NCI-H526 (cell line): ENCODE measurements at regions not wholly inside any gene's neighbourhood (a gene's known extent, or its start where the extent isn't known, plus 50 kb on each side); places are given as distances from the start of the nearest gene placed in this dataset.
"Not testable (repeated sequence)": the region's sequence is repeated elsewhere in the genome, so short reads cannot be mapped to it uniquely, and the experiment has no call there.

Experiments
- DNase-seq, 2 experiments: peaks; one replicate each; lab custom pipeline; 2025; lab: John Stamatoyannopoulos, UW

DNA sequence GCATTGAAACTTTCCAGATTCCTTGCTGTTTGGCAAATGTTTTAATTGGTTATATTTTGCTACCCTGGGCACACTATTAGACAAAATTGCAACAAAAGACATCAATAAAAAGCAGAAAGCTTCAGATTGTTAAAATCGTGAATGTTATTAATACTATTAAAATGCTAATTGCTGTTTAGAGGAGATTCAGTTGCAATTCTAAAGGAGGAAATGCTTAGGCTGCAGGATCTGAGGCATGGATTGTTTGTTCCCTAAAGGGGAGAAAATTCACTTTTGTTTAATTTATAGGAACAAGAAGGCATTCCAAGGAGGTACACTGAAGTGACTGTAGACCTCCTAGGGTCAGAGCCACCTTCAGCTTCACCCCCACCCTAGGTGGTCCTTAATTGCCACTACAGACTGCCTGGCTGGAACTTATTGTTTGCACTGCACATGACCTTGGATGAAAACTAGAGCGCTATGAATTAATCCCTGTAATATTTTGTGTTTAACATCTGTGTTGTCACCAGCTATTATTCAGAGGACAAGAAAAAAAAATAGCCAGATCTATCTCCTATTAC is 1266.9 kb upstream of the ADGRL2 start:
- no peak for DNase-seq

DNA sequence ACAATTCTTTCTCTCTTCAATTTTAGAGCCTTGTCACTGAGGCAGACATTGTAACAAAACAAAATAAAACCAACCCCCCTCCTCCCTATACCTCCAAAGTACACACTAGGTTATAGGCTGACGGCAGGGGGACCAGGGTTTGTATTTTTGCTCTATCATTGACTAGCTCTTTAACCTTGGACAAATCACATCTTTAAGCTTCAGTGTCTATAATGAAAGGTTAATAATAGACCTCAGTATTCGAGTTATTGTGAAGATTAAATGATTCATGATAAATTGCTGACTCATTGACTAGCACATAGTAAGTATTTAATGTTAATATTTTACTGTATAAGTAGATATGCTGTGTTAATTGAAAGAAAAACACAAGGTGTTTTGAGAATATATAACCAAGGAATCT is 1267.6 kb upstream of the ADGRL2 start:
- no peak for DNase-seq

DNA sequence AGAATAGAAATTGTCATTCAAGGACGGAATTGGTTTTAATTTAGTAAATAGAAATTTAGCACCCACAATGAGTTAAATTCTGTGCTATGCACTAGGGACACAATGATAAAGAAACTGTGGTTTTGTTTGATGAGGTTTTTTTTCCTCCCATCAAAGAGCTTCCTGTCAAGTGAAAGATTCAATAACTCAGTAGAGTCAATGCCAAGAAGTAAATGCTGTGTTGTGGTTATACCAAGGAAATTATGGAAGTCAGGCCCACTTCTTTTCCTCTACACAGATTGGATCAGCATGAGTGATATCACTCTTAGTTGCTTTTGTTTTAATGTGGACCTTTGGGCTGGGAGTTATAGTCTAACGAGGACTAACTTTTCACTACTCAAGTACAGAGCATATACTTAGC is 1269.6 kb upstream of the ADGRL2 start:
- DNase-seq = no peak

DNA sequence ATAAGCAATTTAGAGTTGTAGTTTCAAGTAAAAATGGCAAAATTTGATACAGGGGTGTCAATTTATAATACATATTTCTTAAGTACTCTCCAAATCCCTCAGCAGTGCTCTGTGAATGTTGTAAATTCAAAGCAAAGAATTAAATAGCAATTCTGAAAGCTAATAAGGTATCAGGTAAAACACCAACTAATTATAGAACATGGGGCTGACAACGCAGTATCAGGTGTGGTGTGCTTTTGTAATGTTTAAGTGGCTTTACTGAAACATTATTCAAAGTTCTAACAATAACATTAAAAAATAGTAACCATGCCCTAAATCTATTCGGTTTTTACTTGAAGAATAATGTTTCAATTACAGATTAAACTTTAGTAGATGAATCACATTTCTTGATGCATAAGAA is 1271.2 kb upstream of the ADGRL2 start:
- no peak for DNase-seq

DNA sequence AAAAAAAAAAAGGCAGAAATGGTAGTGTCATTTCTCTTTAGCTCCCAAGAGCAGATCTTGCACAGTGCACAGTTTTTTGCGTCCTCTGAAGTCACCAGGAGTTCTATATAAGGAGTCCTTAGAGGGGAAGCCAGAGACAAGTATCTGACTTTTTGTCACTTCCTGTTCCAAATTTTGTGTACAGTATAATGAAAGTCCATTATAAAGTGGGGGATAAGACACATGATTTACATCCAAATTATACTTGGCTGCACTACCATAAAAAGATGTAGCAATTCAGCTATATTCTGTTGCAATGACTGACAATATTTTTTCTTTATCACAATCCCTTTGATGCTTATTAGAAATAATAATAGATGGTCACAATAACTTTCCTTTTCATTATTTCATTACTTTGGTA is 1276.9 kb upstream of the ADGRL2 start:
- DNase-seq = no peak

DNA sequence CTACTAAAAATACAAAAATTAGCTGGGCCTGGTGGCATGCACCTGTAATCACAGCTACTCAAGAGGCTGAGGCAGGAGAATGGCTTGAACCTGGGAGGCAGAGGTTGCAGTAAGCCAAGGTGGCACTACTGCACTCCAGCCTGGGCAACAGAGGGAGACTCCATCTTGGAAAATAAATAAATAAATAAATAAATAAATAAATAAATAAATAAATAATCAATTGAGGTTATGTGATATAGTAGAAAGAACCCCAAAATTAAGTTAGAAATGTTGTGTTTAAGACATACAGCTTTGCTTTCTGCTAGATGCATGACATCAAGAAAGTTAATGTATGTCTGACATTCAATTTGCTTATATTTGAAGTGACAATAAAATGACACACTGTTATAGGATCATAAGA is 1277.7 kb upstream of the ADGRL2 start:
- not testable (repeated sequence) for DNase-seq

DNA sequence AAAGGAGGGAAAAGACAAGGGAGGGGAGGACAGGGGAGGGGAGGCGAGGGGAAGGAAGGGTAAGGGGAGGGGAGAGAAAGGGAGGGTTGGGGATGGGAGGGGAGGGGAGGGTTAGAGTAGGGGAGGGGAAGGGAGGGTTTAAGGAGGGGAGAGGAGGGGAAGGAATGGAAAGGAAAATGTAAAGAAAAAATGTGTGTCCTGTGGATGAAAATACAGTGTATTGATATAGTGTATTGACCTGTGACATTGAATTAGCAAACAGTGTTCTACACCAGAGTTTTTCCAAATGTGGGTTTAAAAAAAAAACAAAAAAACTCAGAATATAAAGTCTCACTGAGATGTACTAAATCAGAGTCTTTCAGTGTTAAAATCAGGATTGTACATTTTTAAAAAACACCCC is 1279.8 kb upstream of the ADGRL2 start:
- no peak for DNase-seq

DNA sequence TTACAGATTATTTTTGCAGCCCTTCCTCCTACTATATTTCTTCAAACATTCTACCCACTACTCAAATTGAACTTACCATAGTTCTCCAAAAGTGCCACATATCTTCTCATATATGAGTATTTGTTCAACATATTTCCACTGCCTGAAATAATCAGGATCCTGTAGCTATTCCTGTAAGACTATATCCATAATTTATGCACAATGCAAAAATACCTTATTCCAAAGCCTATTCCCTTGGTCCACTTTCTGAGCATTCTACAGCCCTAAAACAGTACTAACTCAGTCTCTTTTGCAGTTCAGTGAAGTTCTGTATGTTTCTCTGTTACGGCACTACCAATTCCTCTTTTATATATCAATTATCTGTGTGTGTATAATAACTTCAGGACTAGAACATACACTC is 1283.7 kb upstream of the ADGRL2 start:
- no peak for DNase-seq

DNA sequence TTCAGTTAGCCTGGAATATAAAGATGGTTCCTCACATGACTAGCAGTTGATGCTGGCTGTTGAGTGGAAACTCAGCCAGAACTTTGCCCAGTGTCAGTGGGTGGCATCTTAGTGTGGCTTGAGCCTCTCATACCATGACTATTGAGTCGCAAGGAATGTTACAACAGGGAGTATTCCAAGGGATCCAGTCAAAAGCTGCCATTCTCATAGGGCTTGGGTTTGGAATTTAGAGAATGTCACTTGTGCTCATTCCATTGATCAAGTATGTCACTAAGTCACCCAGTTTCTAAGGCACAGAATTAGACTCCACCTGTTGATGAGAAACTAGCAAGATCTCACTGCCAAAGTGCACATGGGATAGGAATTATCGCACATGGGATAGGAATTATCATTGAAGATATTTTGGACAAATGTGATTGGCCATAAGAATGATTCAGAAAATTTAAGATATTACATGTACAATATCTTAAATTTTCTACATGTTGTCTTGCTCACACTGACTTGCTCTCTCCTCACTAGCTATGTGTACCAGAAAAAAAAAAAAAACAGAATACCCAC is 1290.7 kb upstream of the ADGRL2 start:
- no peak for DNase-seq

DNA sequence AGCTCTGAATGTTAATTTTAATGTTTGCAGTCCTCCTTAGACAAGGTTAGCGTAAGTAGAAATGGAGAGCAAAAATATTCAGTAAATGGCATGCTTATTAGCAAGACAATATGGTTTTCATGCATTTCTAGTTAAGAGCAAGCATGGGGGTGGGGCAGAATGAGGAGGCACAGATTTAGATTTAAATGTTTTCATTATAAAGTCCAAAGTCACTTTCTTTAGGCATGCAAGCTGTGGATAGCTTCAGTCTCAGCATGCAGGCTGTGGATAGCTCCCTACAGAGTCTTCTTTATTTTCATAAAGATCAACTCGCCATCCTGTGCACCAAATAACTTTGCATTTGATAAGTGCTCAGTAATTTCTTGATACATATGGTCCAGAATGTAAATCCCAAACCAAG is 1294.5 kb upstream of the ADGRL2 start:
- no peak for DNase-seq

DNA sequence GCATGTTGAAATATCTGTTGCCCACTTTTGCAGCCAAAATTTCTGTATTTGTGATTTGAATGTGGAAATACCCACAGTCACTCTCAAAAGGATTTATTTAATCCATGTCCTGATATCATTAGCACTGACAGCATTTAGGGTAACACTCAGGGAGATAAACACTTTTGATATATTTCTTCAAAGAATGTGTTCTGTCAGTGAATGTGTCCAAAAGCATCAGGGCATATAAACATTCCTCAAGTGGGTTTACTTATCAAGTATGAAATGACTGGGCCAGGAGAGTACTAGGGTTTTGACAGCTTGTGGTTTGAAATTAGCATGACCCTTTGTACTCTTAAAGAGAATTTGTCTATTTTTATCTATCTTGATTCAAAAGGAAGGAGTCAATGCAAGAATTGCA is 1302.1 kb upstream of the ADGRL2 start:
- no peak for DNase-seq

DNA sequence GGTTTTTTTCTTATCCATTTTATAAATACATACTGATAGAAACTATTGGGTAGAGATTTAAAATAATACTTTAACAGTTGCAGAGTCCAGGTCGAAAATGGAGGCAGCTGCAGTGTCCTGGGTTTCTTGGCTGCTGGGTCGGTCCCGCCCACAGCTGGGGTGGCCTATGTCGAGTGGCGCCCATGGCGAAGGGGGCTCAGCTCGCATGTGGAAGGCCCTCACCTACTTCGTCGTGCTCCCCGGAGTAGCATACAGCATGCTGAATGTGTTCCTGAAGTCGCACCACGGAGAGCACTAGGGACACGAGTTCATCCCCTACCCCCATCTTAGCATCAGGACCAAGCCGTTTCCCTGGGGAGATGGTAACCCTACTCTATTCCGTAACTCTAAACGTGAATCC is 1304.9 kb upstream of the ADGRL2 start:
- no peak for DNase-seq

DNA sequence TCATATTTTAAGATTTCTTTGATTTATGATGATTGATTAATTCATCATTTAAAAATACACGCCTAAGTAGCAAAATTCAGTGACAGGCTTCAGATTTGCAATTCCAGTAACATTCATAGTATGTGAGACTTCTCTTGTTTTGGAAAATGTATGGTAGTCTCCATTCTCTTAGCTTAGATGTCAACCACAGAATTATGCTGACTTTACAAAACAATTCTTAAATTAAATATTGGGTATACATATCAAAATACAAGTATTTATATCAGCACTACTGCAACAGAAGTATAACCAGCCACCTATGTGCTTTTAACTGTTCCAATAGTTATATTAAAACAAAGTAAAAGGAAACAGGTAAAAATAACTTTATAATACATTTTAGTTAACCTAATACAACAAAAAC is 1328.6 kb upstream of the ADGRL2 start:
- DNase-seq = no peak

DNA sequence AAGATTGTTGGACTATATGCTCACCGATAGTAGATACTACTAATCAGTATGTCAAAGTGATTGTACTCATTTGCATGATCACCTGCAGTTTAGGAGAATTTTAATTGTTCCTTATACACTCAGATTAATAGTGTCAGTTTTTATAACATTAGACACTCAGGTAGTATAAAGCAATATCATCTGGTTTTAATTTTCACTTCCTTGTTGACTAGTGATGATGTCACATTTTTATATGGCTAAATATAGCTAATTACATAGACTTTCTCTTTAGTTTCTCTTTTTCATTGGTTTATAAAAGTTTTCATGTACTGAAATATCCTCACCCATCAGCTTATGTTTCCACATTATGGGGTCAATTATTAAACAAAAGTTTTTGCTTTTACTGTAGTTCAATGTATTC is 1332.4 kb upstream of the ADGRL2 start:
- DNase-seq = no peak

DNA sequence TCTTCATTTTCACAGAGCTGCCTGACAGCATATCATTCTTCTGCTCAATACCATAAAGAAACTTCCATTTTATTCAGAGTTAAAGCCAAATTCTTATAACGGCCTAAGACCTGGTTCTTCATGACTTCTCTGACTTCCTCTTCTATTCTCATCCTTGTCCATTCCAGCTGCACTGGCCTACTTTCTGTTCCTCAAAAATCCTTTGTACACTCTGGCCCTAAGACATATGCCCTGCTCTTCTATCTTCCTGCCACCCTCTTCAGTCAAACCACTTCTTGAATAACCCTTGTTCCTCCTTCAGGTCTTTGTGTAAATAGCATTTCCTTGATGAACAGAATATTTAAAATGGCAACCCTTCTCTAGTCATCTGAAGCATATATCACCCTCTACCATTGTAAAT is 1338.7 kb upstream of the ADGRL2 start:
- DNase-seq = no peak

DNA sequence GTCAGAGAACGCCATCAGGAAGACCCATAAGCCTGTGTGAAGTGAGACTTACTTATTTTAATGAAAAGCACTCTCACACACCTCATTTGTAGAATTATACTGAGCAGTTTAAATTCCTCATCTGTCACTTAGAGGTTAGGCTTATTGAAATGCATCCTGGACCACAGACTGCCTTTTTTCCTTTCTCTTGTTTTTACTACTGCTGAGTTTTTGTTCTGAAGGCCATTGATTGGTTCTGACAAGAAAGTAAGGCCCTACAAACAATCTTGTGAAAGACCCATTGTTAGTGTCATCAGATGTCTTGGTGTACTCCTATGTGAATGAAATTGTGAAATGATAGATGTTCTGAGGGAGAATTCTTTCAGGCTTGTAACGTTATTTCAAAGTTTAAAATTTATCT is 1343.3 kb upstream of the ADGRL2 start:
- no peak for DNase-seq

DNA sequence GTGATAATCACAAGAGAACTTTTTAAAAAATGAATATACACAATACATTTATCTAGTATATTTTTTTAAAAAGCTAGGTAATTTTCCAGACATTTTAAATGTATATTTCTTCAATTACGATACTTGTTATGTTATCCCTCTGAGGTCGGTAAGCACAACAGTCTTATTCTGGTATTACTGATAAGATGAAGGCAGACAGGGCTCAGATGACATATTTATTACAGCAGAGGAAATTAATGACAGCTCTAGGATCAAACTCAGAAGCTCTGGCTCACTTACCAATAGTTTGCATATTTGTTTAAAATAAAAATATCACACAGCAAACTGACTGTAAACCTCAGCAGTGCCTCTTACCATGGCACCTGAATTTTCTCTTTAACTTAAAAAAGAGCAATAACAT is 1347.0 kb upstream of the ADGRL2 start:
- DNase-seq = peak in 1 of 2 experiments; percentile 14

DNA sequence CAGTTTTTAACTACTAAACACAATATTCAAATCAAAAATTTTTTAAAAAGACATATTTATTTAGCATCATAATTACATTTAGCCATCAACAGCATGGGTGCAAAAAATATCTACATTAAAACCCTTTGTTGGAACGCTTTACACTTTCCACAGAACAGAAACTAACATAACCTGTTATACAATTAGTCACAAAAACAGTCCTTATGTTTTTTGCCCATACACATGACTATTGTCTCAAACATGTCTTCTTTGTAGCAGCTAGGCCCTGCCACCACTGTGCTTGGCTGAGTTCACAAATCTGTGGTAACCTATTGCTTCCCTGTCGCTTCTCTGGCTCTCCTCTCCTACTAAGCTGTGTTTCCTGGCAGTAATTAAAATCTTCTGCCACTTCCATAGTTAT is 1350.0 kb upstream of the ADGRL2 start:
- no peak for DNase-seq

DNA sequence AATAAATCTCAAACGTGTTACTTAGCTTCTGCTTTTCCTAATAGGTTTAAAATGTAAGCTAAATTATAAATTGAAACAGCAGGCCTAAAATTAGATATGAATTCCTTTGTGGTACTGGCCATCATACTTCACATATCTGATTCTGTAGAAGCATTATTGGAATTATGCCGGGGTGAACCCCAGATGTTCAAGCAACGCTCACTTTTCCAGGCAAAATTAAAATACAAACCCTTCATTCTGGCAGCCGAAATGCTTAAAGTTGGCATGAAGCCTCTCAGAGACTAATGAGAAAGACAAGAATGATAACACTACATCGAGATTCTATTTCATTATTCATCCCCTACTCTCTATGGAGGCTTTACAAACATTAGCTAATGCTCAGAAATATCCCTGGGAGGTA is 1352.7 kb upstream of the ADGRL2 start:
- no peak for DNase-seq

DNA sequence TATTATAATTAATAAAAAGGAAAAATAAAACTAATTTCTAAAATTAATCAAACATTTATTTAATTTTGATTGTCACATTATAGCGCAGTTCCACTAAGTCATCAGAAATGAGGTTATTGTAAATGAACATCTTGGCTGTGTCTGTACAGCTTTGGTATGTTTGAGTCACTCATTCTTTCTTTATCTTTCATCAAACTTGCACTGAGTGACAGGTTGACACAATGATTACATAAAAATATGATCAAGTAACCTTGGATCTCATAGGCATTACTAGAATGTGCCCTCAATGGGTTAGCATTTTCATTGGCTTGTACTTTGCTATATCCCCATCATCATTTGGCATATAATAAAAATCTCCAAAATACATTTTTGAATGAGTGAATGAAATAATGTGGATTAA is 1353.2 kb upstream of the ADGRL2 start:
- DNase-seq = no peak

DNA sequence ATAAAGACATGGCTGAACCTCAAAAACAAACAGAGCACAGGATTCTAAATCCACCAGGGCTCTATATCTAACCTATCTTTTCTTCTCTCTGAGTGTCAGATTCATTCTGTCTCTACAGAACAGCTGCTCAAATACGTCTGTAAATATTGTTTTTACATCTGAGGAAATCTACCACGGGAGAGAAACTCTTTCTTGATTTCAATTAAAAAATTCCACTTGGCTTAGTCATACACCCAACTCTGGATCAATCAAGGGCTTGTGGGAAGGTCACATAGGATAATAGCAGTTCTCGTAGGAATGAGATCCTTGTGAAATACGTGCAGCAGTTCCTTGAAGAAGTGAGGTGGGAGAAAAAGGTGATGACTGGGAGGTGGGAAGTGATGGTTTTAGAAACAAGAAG is 1355.7 kb upstream of the ADGRL2 start:
- DNase-seq = no peak

DNA sequence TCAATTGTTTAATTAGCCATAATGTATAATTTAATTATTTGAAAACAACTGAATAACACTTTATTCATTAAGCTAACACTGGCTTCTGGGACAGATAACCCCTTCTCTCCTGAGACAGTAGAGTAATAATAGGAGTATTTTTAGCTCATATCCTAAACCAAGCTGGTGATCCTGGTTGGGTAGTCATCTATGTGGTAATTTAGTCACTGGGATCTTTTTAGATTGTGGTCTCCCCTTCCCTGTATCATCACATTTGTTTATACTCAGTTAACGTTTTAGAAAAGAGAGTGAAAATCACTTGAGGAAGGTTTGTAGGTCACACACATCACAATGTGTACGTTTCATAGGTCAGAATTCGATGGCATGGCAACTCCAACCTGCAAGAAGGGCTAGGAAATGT is 1356.6 kb upstream of the ADGRL2 start:
- DNase-seq = no peak

DNA sequence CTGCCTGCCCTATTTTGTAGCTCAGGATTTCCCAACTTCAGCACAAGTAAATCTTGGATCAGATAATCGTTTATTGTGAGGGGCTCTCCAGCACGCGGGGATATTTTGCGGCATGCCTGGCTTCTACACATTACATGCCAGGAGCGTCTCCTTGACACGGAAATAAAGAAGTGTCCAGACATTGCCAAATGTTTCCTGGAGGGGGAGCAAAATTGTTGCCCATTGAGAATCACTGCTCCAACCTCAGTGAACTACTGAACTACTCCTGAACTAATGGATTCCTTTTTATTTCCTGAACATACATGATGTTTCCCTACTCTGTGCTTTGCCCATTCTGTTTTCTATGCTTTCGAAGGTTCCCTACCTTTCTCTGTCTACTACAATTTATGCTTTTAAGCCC is 1359.1 kb upstream of the ADGRL2 start:
- no peak for DNase-seq

DNA sequence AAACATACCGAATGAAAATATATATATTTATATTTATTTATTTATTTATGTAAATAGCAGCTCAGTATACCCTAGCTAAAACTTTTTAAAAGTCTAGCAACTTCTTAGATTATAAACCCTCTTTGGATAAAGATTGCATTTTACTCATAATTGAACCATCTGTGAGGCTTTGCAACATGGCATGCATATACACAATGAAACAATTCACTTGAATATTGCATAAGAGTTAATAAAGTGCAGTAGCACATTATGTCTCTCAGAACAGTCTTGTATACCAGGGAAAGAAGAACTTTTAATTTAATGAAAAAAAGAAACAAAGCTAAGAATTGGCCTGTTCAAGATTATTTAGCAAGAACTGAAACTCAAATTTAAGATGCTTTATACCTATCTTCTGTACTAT is 1363.9 kb upstream of the ADGRL2 start:
- no peak for DNase-seq

DNA sequence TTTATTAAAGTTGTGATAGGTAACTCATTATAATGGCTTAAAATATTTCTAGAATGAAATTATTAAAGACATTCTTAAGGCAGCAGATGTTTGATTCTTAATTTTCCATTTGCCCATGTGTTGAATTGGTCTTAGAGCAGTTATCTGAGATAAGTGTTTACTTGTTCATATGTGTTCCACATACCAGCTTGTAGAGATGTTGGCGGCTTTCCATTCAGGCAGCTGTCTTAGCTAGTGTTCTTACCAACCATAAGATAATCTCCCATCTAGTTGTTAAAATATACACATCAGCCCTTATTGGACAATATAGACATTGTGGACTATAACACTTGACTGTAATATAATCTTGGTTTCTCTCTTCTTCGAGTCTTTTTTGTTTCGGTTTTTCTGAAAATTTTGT is 1372.9 kb upstream of the ADGRL2 start:
- DNase-seq = no peak
